Activated naive CD4-positive, alpha-beta T cell treated with anti-CD3 and anti-CD28 coated beads, Interleukin-2, amount 50 U/mL, for 24 hours (primary cell): ENCODE measurements at regions not wholly inside any gene's neighbourhood (a gene's known extent, or its start where the extent isn't known, plus 50 kb on each side); places are given as distances from the start of the nearest gene placed in this dataset.

ENCODE experiments used
- H3K27ac Mint-ChIP-seq: one replicate; pipeline ENCODE4 v1.8.0; 2021; ENCODE audit warnings: mild to moderate bottlenecking, mixed read lengths
- H3K27me3 Mint-ChIP-seq: one replicate; pipeline ENCODE4 v1.8.0; 2021; ENCODE audit warnings: mixed read lengths
- H3K36me3 Mint-ChIP-seq: one replicate; pipeline ENCODE4 v1.8.0; 2021; ENCODE audit warnings: mixed read lengths
- H3K4me1 Mint-ChIP-seq: one replicate; pipeline ENCODE4 v1.8.0; 2021; ENCODE audit warnings: mixed read lengths
- H3K4me3 Mint-ChIP-seq: one replicate; pipeline ENCODE4 v1.8.0; 2021; ENCODE audit warnings: mild to moderate bottlenecking, mixed read lengths
- H3K9me3 Mint-ChIP-seq: one replicate; pipeline ENCODE4 v1.8.0; 2021; ENCODE audit warnings: mixed read lengths

DNA sequence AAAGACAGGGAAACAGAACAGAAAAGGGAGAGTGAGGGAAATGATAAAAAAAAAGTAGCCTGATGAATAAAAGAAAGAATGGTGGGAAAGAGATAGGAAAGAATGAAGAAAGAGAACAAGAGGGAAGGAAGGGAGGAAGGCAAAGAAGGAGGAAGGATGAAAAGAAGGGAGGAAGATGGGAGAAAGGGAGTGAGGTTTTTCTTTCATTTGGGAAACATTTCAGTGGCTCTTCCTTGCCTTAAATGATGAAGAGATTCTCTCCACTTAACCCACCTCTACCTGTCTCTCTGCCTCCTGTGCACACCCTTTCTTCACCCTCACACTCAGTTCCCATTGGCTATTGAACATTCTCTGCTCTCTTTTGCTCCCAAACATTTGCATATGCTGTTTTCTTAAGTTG is 222.1 kb upstream of the DEFB112 start:
- peaks cover 13% of the 10 kb centered on the region for H3K9me3 Mint-ChIP-seq
- no peaks in the 10 kb centered on the region for H3K4me1 Mint-ChIP-seq

DNA sequence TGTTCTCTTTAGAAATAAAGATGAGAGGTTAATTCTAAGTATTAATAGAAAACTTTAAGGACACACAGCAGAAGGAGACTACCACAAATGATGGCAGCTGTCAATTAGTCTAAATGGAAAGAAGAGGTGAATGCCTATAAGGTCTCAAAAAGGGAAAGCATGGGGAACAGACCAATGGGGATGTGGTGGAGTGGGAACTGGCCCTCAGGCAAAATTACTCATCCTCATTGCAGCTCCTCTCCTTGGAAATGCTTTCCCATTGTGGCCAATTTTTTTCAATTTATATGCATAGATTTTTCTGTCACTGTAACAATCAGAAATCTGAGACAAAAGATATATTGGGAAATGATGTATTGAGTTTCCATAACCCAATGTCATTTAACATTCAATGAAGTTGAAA is 222.9 kb upstream of the DEFB112 start:
- H3K9me3 Mint-ChIP-seq, result peaks cover 13% of the 10 kb centered on the region
- no peak overlapping the region for H3K27ac Mint-ChIP-seq
- H3K36me3 Mint-ChIP-seq, result no peaks in the 10 kb centered on the region
- H3K4me1 Mint-ChIP-seq, result no peaks in the 10 kb centered on the region
- H3K4me3 Mint-ChIP-seq, result no peak overlapping the region
- H3K27me3 Mint-ChIP-seq, result no peaks in the 10 kb centered on the region

More for the DNA sequence above, 222.1 kb upstream of the DEFB112 start:
- Mint-ChIP-seq H3K27ac (no peak overlapping the region), H3K36me3 (no peaks in the 10 kb centered on the region), H3K27me3 (no peaks in the 10 kb centered on the region), H3K4me3 (no peak overlapping the region)

DNA sequence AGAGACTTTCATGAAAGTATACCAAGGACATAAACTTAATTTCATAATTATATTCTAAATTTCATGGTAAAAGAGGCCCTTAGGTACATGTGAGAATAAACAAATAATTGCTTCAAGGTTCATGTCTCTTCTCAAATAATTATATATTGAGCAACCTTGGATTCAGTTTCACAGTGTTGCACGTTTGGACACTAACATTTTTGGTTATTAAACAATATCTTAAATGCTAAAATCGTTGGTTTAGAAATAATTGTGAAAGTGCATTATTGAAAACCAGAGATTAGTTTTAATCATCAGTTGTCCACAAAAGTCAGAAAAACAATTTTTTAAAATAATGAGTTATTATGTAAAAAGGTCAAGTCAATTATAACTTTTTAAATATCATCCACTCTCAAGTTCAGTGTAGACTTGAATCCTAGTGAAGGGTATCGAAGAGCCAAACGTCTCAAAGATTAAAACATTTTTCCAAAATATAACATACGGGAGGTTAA is 227.1 kb upstream of the DEFB112 start:
- Mint-ChIP-seq H3K4me1 (no peaks in the 10 kb centered on the region), H3K9me3 (peaks cover 8% of the 10 kb centered on the region), H3K36me3 (no peaks in the 10 kb centered on the region), H3K27ac (no peak overlapping the region), H3K4me3 (no peak overlapping the region), H3K27me3 (no peaks in the 10 kb centered on the region)

DNA sequence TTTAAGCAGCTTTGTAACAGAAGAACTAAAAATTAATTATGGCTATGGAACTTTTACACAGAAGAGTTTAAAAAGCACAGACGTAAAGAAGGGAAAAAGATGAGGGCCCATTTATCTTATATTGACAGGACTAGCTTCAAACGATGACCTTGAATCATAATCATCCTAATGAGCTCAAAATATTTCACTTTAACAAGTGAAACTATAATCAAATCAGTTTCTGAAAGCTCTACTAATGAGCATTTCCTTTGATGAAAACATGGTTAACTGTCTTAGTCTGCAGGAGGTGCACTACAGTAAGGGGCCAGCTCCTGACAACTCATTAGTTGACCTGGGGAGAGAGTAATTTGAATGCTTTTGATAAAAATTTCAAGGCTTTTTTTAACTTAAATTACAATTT is 228.0 kb upstream of the DEFB112 start:
- no peaks in the 10 kb centered on the region for H3K4me1 Mint-ChIP-seq
- no peaks in the 10 kb centered on the region for H3K27me3 Mint-ChIP-seq
- H3K9me3 Mint-ChIP-seq, result peaks cover 6% of the 10 kb centered on the region
- no peak overlapping the region for H3K27ac Mint-ChIP-seq
- H3K4me3 Mint-ChIP-seq, result no peak overlapping the region
- no peaks in the 10 kb centered on the region for H3K36me3 Mint-ChIP-seq

DNA sequence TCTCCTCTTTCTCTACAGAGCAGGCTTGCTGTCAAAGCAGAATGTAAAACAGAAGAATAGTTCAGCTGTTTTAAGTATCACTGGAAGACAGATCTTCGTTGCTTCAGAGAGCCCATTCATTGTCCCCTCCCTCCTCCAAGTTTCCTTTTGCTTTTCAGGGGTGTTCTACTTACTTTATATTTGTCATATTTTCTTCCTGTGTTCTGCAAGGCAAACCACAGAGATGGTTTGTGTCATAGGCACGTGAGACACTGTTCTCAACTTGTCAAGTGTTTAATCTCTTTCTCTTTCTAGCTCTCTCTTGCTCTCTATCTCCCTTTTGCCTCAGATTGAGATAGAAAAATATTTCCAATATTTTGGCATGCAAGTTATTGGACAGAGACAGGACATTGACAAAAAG is 228.9 kb upstream of the DEFB112 start:
- Mint-ChIP-seq H3K4me3 (no peak overlapping the region), H3K27ac (no peak overlapping the region), H3K36me3 (no peaks in the 10 kb centered on the region), H3K4me1 (no peaks in the 10 kb centered on the region), H3K9me3 (peaks cover 6% of the 10 kb centered on the region), H3K27me3 (no peaks in the 10 kb centered on the region)

DNA sequence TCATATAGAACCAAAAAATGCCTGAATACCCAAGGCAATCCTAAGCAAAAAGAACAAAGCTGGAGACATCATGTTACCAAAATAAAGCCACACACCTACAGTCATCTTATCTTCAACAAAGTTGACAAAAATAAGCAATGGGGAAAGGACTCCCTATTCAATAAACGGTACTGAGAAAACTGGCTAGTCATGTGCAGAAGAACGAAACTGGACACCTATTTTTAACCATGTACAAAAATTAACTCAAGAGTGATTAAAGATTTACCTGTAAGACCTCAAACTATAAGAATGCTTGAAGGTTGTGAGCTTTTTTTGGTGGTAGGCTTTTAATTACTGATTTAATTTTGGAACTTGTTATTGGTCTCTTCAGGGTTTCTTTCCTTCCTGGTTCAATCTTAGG is 236.0 kb upstream of the DEFB112 start:
- Mint-ChIP-seq H3K27me3 (no peaks in the 10 kb centered on the region), H3K4me3 (no peak overlapping the region)

DNA sequence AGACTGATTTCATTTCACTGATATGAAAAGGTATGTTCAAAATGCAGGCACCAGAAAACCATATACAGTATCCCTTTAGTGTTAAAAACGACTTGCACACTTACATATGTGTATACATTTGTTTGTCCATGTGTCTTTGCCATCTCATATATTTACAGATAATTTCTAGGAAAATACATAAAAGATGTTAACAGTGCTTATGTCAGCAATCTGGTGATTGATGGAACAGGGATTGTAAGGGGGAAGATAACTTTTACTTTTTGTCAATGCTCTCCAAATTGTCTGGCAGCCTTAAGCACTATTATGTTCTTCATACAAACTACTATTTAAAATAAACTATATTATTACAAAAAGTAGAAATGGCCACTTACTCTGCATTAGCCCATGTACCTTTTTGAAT is 238.5 kb upstream of the DEFB112 start:
- no peaks in the 10 kb centered on the region for H3K36me3 Mint-ChIP-seq
- H3K4me1 Mint-ChIP-seq, result no peaks in the 10 kb centered on the region
- no peak overlapping the region for H3K27ac Mint-ChIP-seq
- H3K4me3 Mint-ChIP-seq, result no peak overlapping the region
- no peaks in the 10 kb centered on the region for H3K27me3 Mint-ChIP-seq
- H3K9me3 Mint-ChIP-seq, result peaks cover 5% of the 10 kb centered on the region

More for the DNA sequence above, 236.0 kb upstream of the DEFB112 start:
- H3K36me3 Mint-ChIP-seq, result no peaks in the 10 kb centered on the region
- H3K9me3 Mint-ChIP-seq, result peaks cover 5% of the 10 kb centered on the region
- H3K27ac Mint-ChIP-seq, result no peak overlapping the region
- no peaks in the 10 kb centered on the region for H3K4me1 Mint-ChIP-seq

DNA sequence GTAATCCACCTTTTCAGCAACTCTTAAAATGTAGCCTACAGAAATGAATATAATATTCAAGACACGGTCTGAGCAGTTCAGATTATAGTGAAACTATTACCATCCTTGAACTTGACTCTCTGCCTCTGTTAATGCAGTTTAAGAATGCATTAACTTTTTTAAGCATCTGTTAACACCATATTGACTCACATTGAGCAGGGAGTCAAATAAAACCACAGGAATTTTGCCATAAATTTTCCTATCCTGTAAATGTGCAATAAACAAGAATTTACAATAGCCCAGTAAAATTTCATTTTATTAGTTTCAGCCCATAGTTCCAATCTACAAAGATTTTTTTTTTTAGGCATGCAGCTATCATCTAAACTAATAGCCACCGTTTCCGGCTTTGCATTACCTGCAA is 239.2 kb upstream of the DEFB112 start:
- no peak overlapping the region for H3K27ac Mint-ChIP-seq
- H3K4me3 Mint-ChIP-seq, result no peak overlapping the region
- no peaks in the 10 kb centered on the region for H3K27me3 Mint-ChIP-seq
- no peaks in the 10 kb centered on the region for H3K4me1 Mint-ChIP-seq
- peaks cover 5% of the 10 kb centered on the region for H3K9me3 Mint-ChIP-seq
- no peaks in the 10 kb centered on the region for H3K36me3 Mint-ChIP-seq

DNA sequence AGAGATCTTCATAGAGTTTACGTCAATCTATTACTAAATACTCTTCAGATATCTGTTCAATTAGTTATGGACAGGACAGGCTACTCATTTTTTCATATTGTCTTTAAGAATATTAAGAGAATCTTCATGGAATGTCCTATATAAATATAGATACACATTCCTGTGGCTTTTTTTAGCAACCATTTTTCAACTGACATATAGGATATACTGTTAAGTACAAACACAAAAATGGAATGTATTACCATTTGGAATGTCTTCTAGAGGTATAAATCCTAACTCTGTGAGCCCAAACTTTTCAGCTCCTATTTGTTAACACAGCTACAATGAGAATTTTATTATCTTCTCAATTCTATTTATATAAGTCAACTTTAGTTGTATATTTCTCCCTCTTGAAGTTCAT is 239.6 kb upstream of the DEFB112 start:
- Mint-ChIP-seq H3K4me1 (no peaks in the 10 kb centered on the region), H3K9me3 (peaks cover 5% of the 10 kb centered on the region), H3K27ac (no peak overlapping the region), H3K4me3 (no peak overlapping the region), H3K36me3 (no peaks in the 10 kb centered on the region), H3K27me3 (no peaks in the 10 kb centered on the region)

DNA sequence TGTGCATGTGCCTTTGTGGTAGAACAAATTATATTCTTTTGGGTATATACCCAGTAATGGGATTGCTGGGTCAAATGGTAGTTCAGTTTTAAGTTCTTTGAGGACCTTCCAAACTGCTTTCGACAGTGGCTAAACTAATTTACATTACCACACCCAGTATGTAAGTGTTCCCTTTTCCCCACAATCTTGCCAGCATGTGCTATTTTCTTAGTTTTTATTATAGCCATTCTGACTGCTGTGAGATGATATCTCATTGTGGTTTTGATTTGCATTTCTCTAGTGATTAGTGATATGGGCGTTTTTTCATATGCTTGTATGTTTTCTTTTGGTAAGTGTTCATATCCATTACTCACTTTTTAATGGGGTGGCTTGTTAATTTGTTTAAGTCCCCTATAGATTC is 251.6 kb upstream of the DEFB112 start:
- H3K27me3 Mint-ChIP-seq, result no peaks in the 10 kb centered on the region
- H3K9me3 Mint-ChIP-seq, result peaks cover 6% of the 10 kb centered on the region
- H3K4me3 Mint-ChIP-seq, result no peak overlapping the region
- H3K36me3 Mint-ChIP-seq, result no peaks in the 10 kb centered on the region
- no peaks in the 10 kb centered on the region for H3K4me1 Mint-ChIP-seq
- no peak overlapping the region for H3K27ac Mint-ChIP-seq

DNA sequence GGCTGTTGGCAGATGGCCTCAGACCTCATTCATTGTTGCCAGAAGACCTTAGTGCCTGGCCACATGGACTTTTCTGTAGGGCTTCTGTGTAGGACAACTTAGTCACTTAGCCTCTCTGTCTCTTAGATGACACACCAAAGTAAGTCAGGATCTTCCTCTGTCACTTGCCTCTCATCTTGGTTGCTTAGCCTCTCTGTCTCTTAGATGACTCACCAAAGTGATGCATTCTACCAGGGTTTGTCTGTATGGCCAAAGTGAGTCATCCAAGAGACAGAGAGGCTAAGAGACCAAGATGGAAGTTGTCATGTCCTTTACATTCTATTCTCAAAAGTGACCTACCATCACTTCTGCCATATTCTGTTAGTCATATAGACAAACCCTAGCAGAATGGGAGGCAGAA is 255.9 kb upstream of the DEFB112 start:
- H3K4me3 Mint-ChIP-seq, result no peak overlapping the region
- H3K4me1 Mint-ChIP-seq, result no peaks in the 10 kb centered on the region
- no peaks in the 10 kb centered on the region for H3K27me3 Mint-ChIP-seq
- no peaks in the 10 kb centered on the region for H3K36me3 Mint-ChIP-seq
- no peak overlapping the region for H3K27ac Mint-ChIP-seq
- H3K9me3 Mint-ChIP-seq, result peaks cover 14% of the 10 kb centered on the region

DNA sequence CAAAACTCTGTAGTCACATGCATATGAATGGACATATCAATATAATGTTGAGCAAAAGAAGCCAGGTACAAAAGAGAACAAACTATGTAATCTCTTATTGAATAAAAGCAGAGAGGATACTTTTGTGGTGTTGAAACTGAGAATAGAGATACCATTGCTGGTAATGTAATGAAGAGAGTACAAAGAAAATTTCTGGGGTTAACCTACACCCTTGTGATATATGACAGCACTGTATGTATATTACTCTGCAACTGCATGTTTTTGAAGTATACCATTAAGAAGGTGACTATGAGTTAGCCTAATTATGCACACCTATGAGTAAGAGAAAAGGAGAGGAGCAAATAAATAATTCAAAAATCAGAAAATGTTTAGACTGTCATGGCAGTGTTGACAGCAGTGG is 268.8 kb upstream of the DEFB112 start:
- Mint-ChIP-seq H3K4me3 (no peak overlapping the region), H3K27me3 (no peaks in the 10 kb centered on the region), H3K9me3 (no peaks in the 10 kb centered on the region), H3K36me3 (no peaks in the 10 kb centered on the region), H3K27ac (no peak overlapping the region), H3K4me1 (no peaks in the 10 kb centered on the region)

DNA sequence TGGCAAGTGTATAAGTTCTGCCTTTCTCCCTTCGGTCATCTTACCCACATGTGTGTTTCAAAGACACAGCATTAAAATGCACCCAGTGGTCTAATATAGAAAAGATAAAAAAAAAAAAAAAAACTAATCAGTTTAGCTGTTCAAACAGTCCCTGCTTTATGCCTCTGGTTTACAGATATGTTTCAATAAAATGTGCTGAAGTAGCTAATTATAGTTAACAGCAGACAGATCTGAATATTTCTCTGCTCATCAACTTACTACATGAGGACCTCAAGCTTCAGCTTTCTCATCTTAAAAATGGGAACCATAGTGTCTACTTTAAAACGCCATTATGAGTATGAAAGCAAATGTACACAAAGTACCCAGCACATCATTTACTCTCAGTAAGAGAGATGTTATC is 280.6 kb upstream of the DEFB112 start:
- H3K36me3 Mint-ChIP-seq, result no peaks in the 10 kb centered on the region
- H3K4me1 Mint-ChIP-seq, result no peaks in the 10 kb centered on the region
- H3K4me3 Mint-ChIP-seq, result no peak overlapping the region
- H3K27ac Mint-ChIP-seq, result no peak overlapping the region
- H3K27me3 Mint-ChIP-seq, result no peaks in the 10 kb centered on the region
- H3K9me3 Mint-ChIP-seq, result no peaks in the 10 kb centered on the region

DNA sequence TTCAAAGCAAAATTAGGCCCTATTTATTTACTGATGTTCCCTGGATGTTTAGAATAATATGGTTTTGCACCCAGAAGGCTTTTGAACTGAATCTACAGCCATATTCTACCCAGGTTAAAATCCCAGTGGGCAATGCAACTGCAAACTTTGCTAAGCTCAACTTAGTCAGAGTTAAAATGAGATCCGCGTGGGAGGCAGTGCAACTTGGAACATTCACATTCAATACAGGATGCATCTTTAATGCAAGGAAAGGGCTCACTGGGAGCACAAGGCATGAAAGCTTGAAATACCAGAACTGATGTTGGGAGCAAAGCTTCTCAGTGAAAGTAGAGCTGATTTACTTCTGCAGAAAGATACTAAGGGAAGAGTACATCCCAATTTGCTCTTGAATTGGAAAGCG is 281.2 kb upstream of the DEFB112 start:
- Mint-ChIP-seq H3K4me1 (no peaks in the 10 kb centered on the region), H3K27me3 (no peaks in the 10 kb centered on the region), H3K4me3 (no peak overlapping the region), H3K36me3 (no peaks in the 10 kb centered on the region), H3K27ac (no peak overlapping the region), H3K9me3 (no peaks in the 10 kb centered on the region)

DNA sequence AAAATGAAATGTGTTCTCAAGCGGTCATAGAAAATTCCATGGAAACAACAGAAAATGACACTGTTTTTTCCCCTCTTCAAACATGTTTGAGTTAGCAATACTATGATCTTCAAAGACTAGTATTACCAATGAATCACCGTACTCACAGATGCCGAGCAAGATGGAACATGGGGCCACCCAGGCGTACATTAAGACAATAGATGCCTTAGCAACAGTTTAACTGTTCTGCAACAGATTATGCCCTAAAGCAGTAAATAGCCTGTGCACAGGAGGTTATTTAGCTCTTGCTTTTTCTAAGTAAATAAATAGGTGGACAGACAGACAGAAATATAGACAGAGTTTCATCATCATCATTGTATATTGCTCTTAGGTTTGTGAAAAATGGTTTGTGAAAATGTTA is 284.0 kb upstream of the DEFB112 start:
- no peak overlapping the region for H3K27ac Mint-ChIP-seq
- H3K4me3 Mint-ChIP-seq, result no peak overlapping the region
- no peaks in the 10 kb centered on the region for H3K36me3 Mint-ChIP-seq
- H3K9me3 Mint-ChIP-seq, result no peaks in the 10 kb centered on the region
- no peaks in the 10 kb centered on the region for H3K27me3 Mint-ChIP-seq
- H3K4me1 Mint-ChIP-seq, result no peaks in the 10 kb centered on the region

DNA sequence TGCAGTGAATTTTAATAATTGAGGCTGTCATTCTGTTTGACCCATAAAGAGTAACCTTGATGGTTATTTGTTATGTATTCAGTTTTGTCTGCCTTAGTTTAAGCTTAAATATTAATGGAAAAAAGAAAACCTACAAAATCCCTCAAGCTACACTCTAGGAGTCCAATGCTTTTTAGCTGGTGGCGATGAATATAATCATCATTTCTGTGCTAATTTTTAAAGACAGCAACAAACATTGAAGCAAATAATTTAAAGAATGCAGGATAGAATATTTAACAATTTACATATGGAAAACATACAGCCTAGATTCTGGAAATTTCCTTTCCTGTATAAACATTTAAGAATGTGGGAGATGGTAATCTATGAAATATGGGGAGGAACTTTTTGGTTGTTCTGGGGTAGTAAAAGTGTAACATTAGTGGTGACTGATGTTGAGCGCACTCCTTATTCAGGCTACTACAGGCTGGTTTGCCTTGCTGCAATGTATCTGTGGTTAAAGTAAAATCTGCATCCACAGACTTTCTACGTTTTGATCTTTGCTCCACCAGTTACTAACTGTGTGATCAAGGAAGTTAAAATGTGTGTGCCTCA is 287.9 kb upstream of the DEFB112 start:
- no peaks in the 10 kb centered on the region for H3K9me3 Mint-ChIP-seq
- no peaks in the 10 kb centered on the region for H3K36me3 Mint-ChIP-seq

DNA sequence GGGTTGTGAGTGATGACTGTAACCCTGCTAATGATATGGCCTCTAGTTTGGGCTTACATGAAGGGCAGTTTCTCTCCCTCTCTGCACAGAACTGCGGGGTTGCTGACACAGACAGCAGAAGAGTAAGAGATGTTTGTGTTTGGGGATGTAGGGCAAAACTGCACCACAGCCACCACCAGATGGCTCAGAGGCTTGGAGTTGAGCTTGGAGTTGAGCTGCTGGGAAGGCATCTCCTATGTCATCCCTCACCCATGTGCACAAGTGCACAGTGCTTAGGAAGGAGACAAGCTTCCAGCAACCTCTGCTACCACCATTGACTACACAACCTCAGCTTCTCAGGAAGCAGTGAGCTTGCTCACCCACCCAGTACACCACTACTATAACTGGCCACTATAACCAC is 303.9 kb upstream of the DEFB112 start:
- no peak overlapping the region for H3K27ac Mint-ChIP-seq
- H3K36me3 Mint-ChIP-seq, result no peaks in the 10 kb centered on the region
- no peak overlapping the region for H3K4me3 Mint-ChIP-seq
- no peaks in the 10 kb centered on the region for H3K9me3 Mint-ChIP-seq
- H3K27me3 Mint-ChIP-seq, result no peaks in the 10 kb centered on the region
- no peaks in the 10 kb centered on the region for H3K4me1 Mint-ChIP-seq

More for the DNA sequence above, 287.9 kb upstream of the DEFB112 start:
- H3K27ac Mint-ChIP-seq, result no peak overlapping the region
- no peaks in the 10 kb centered on the region for H3K27me3 Mint-ChIP-seq
- H3K4me3 Mint-ChIP-seq, result no peak overlapping the region
- H3K4me1 Mint-ChIP-seq, result no peaks in the 10 kb centered on the region
